SK-N-SH (cell line): ENCODE measurements at regions not wholly inside any gene's neighbourhood (a gene's known extent, or its start where the extent isn't known, plus 50 kb on each side); places are given as distances from the start of the nearest gene placed in this dataset.

Experiments
- CTCF ChIA-PET: fragments of 300-600, 350-600 bp; formaldehyde crosslinking; extraction: SDS; loops from one replicate; lab custom pipeline; 2021; lab: Yijun Ruan, JAX
- POLR2A ChIA-PET: fragments of 350-600 bp; sonication (Branson Sonifier 250); formaldehyde crosslinking; extraction: SDS; loops from one replicate; lab custom pipeline; 2020; ENCODE audit warnings: antibody characterized with exemption, inconsistent platforms; lab: Yijun Ruan, JAX
- DNase-seq: peaks from one replicate; pipeline ENCODE4 v3.0.0; 2012
- H2AFZ ChIP-seq: fragments of 200-600 bp; sonication (generic); 2 replicates; pipeline ENCODE4 v1.8.1; 2016; ENCODE audit warnings: antibody characterized with exemption, mild to moderate bottlenecking, low read depth
- H3F3A ChIP-seq: fragments of 200-600 bp; sonication (generic); replicated peaks from 2 replicates; pipeline ENCODE3; 2016; ENCODE audit warnings: antibody characterized with exemption, mild to moderate bottlenecking; ENCODE audit not compliant: insufficient read depth
- H3K27ac ChIP-seq, 2 experiments: fragments of 200-500 bp in 1 of 2; fragments of 200-600 bp in 1 of 2; sonication (Bioruptor generic) in 1 of 2; sonication (generic), shearing (Covaris generic) in 1 of 2; 2 replicates each; pipeline versions ENCODE4 v1.5.1 to v1.6.1; 2014 to 2016; ENCODE audit warnings: low read depth in 2 of 2, inconsistent platforms in 1 of 2, low read length in 1 of 2, mild to moderate bottlenecking in 1 of 2, mixed read lengths in 1 of 2
- H3K27me3 ChIP-seq: fragments of 200-600 bp; sonication (generic), shearing (Covaris generic); 2 replicates; pipeline ENCODE4 v1.6.1; 2016; ENCODE audit warnings: mixed run types; ENCODE audit not compliant: insufficient read depth
- H3K36me3 ChIP-seq, 2 experiments: fragments of 200-500 bp in 1 of 2; fragments of 200-600 bp in 1 of 2; sonication (Bioruptor generic) in 1 of 2; sonication (generic) in 1 of 2; replicated peaks in 1 of 2; 2 replicates each; pipeline versions ENCODE3 to v1.5.1; 2014 to 2016; ENCODE audit warnings: low read length in 1 of 2, mild to moderate bottlenecking in 1 of 2; ENCODE audit not compliant: insufficient read depth in 2 of 2, control insufficient read depth in 1 of 2
- H3K4me1 ChIP-seq, 2 experiments: fragments of 200-500 bp in 1 of 2; fragments of 200-600 bp in 1 of 2; sonication (Bioruptor generic) in 1 of 2; sonication (generic), shearing (Covaris generic) in 1 of 2; 2 replicates each; pipeline versions ENCODE4 v1.5.1 to v1.6.1; 2014 to 2016; ENCODE audit warnings: low read depth in 1 of 2, low read length in 1 of 2, mixed run types in 1 of 2; ENCODE audit not compliant: insufficient read depth in 2 of 2, control insufficient read depth in 1 of 2
- H3K4me2 ChIP-seq: fragments of 200-600 bp; sonication (generic), shearing (Covaris generic); 2 replicates; pipeline ENCODE4 v1.6.1; 2017; ENCODE audit warnings: mixed run types
- H3K4me3 ChIP-seq, 2 experiments: fragments of 200-500 bp in 1 of 2; fragments of 200-600 bp in 1 of 2; sonication (Bioruptor generic) in 1 of 2; sonication (generic), shearing (Covaris generic) in 1 of 2; 2 replicates each; pipeline versions ENCODE4 v1.5.1 to v1.8.1; 2014 to 2016; ENCODE audit warnings: low read depth in 2 of 2, inconsistent platforms in 1 of 2, low read length in 1 of 2, mild to moderate bottlenecking in 1 of 2, mixed read lengths in 1 of 2, moderate library complexity in 1 of 2
- H3K79me2 ChIP-seq: fragments of 200-600 bp; sonication (generic); 2 replicates; pipeline ENCODE4 v1.8.1; 2017; ENCODE audit warnings: mild to moderate bottlenecking; ENCODE audit not compliant: insufficient read depth
- H3K9ac ChIP-seq: fragments of 200-600 bp; sonication (generic); 2 replicates; pipeline ENCODE4 v1.6.1; 2017; ENCODE audit warnings: mixed run types
- H3K9me2 ChIP-seq: fragments of 200-600 bp; sonication (generic); 2 replicates; pipeline ENCODE4 v1.6.1; 2017; ENCODE audit warnings: mixed run types
- H3K9me3 ChIP-seq: fragments of 200-600 bp; sonication (generic); 2 replicates; pipeline ENCODE4 v1.6.1; 2017; ENCODE audit warnings: mixed run types, mild to moderate bottlenecking, moderate library complexity
- H4K20me1 ChIP-seq: fragments of 200-600 bp; sonication (generic); 2 replicates; pipeline ENCODE4 v1.6.1; 2017; ENCODE audit warnings: mild to moderate bottlenecking, mixed run types; ENCODE audit not compliant: insufficient read depth
- CHD2 ChIP-seq: fragments of 150-350 bp; IDR thresholded peaks from 2 replicates; pipeline ENCODE4 v1.6.1; 2018; ENCODE audit warnings: low read length; ENCODE audit not compliant: partially characterized antibody
- ELF1 ChIP-seq: IDR thresholded peaks from 2 replicates; pipeline ENCODE4 v1.4.0; 2012
- EP300 ChIP-seq, 2 experiments: IDR thresholded peaks; 2 replicates each; pipeline versions ENCODE4 v1.4.0 to v1.6.1; 2012; ENCODE audit warnings: borderline replicate concordance in 1 of 2, low read depth in 1 of 2, low read length in 1 of 2
- EZH2phosphoT487 ChIP-seq: fragments of 200-600 bp; sonication (generic); IDR thresholded peaks from 2 replicates; pipeline ENCODE4 v1.6.1; 2017; ENCODE audit warnings: low read depth, mixed run types, mild to moderate bottlenecking, antibody characterized with exemption, moderate library complexity, borderline replicate concordance
- FOSL2 ChIP-seq: IDR thresholded peaks from 2 replicates; pipeline ENCODE4 v1.4.0; 2012; ENCODE audit warnings: low read depth, mild to moderate bottlenecking, moderate library complexity, borderline replicate concordance
- FOXJ3 ChIP-seq: sonication (generic); formaldehyde crosslinking; IDR thresholded peaks from 2 replicates; pipeline ENCODE4 v1.5.1; 2020; ENCODE audit warnings: mild to moderate bottlenecking, missing genetic modification reagents
- JUND ChIP-seq: IDR thresholded peaks from 2 replicates; pipeline ENCODE4 v1.4.0; 2012
- POLR2AphosphoS5 ChIP-seq: IDR thresholded peaks from 2 replicates; pipeline ENCODE4 v1.6.1; 2012; ENCODE audit warnings: low read depth, low read length
- TCF12 ChIP-seq: IDR thresholded peaks from 2 replicates; pipeline ENCODE4 v1.4.0; 2012
- TEAD4 ChIP-seq: IDR thresholded peaks from 2 replicates; pipeline ENCODE4 v1.4.0; 2012; ENCODE audit warnings: mild to moderate bottlenecking, borderline replicate concordance; ENCODE audit not compliant: insufficient read depth
- WGBS: methylation state at CpG from one replicate; pipeline ENCODE4 v1.1.6; 2017; ENCODE audit warnings: low lambda C conversion rate; 5-methylcytosine and 5-hydroxymethylcytosine counted together
- TF ChIP-seq, protein P1 (sequence below): fragments of 150-350 bp; IDR thresholded peaks from 2 replicates; pipeline ENCODE4 v1.6.1; 2016; ENCODE audit warnings: mild to moderate bottlenecking, low read depth, low read length
- TF ChIP-seq, protein P2 (sequence below): IDR thresholded peaks from 2 replicates; pipeline ENCODE4; 2012
- TF ChIP-seq, protein P3 (sequence below): IDR thresholded peaks from 2 replicates; pipeline ENCODE4 v1.4.0; 2012; ENCODE audit warnings: low read depth
- TF ChIP-seq, protein P4 (sequence below): fragments of 200-600 bp; sonication (generic); IDR thresholded peaks from 2 replicates; pipeline ENCODE4 v1.6.1; 2017; ENCODE audit warnings: antibody characterized with exemption, mild to moderate bottlenecking, moderate library complexity

DNA sequence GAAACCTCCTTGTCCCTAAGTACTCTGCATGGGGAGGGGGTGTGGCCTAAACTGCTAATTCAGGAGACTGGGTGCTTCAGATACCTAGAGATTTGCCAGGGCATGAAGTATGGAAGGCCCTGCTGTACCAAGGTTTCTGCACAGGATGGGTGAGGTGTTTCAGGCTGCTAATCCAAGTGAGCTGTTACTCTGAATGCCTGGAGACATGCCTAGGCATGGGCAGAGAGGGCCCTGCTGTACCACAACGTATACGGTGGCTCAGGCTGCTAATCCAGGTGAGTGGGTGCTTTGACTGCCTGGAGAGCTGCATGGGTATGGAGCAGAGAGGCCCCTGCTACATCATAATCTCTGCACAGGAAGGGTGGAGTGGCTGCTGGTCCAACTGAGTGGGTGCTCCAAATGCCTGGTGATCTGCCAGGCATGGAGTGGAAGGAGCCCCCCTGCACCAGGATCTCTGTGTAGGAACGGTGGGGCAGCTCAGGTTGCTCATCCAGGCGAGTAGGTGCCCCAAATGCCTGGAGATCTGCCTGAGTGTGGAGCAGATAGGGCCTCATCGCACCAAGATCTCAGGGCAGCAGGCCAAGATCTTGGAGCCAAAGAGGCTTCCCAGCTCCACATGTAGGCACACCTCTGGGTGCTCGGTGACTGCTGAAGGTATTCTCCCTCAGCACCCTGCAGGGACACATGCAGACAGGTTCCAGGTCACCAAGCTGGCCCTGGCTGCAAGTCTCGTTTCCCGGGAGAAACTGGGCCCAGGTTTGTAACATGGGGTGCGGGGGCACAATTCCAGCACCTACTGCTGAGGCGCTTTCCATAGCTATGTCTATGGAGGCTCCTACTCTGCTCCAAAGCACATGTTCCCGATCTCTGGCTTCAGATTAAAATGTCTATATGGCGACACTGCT is 252.5 kb upstream of the PLXNA2 start:
- DNase-seq = no peak
- ChIA-PET POLR2A (no interaction called here), CTCF (interaction anchor here (0.9 to 1.7 kb wide), 4 partner anchors 9 to 752 kb away, joined by 3 to 4 read pairs (median 4); no protein-coding TSS in a partner anchor)
- no peak for TF ChIP-seq ELF1
- TF ChIP-seq JUND = no peak
- no peak for TF ChIP-seq TEAD4
- TF ChIP-seq FOSL2 = no peak
- TF ChIP-seq, protein P1, sequence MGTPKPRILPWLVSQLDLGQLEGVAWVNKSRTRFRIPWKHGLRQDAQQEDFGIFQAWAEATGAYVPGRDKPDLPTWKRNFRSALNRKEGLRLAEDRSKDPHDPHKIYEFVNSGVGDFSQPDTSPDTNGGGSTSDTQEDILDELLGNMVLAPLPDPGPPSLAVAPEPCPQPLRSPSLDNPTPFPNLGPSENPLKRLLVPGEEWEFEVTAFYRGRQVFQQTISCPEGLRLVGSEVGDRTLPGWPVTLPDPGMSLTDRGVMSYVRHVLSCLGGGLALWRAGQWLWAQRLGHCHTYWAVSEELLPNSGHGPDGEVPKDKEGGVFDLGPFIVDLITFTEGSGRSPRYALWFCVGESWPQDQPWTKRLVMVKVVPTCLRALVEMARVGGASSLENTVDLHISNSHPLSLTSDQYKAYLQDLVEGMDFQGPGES = no peak
- TF ChIP-seq, protein P2, sequence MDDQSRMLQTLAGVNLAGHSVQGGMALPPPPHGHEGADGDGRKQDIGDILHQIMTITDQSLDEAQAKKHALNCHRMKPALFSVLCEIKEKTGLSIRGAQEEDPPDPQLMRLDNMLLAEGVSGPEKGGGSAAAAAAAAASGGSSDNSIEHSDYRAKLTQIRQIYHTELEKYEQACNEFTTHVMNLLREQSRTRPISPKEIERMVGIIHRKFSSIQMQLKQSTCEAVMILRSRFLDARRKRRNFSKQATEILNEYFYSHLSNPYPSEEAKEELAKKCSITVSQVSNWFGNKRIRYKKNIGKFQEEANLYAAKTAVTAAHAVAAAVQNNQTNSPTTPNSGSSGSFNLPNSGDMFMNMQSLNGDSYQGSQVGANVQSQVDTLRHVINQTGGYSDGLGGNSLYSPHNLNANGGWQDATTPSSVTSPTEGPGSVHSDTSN = no peak
- no peak for TF ChIP-seq EZH2phosphoT487
- TF ChIP-seq, protein P3, sequence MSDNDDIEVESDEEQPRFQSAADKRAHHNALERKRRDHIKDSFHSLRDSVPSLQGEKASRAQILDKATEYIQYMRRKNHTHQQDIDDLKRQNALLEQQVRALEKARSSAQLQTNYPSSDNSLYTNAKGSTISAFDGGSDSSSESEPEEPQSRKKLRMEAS = no peak
- no peak for TF ChIP-seq FOXJ3
- no peak for TF ChIP-seq CHD2
- no peak for TF ChIP-seq EP300 (IDR thresholded peaks at IDR 0.05; ENCODE audit: borderline replicate concordance in 1 of 2, low read depth in 1 of 2, low read length in 1 of 2)
- TF ChIP-seq POLR2AphosphoS5 = no peak
- no peaks in the 10 kb centered on the region for H3K36me3 ChIP-seq
- H3K9me3 ChIP-seq = no peaks in the 10 kb centered on the region
- no peaks in the 10 kb centered on the region for H4K20me1 ChIP-seq
- 40% methylated on average over 5 of the region's 12 CpGs for WGBS
- no peak overlapping the region for H3K27ac ChIP-seq
- no peak overlapping the region for H2AFZ ChIP-seq
- no peaks in the 10 kb centered on the region for H3F3A ChIP-seq
- no peaks in the 10 kb centered on the region for H3K79me2 ChIP-seq
- H3K27me3 ChIP-seq = no peaks in the 10 kb centered on the region
- no peak overlapping the region for H3K4me2 ChIP-seq
- H3K4me1 ChIP-seq = peaks cover 0 to 23% of the 10 kb centered on the region in 2 experiments; a peak in 2 of 4 replicates
- H3K9me2 ChIP-seq = no peaks in the 10 kb centered on the region
- H3K9ac ChIP-seq = no peak overlapping the region
- H3K4me3 ChIP-seq = no peak overlapping the region

DNA sequence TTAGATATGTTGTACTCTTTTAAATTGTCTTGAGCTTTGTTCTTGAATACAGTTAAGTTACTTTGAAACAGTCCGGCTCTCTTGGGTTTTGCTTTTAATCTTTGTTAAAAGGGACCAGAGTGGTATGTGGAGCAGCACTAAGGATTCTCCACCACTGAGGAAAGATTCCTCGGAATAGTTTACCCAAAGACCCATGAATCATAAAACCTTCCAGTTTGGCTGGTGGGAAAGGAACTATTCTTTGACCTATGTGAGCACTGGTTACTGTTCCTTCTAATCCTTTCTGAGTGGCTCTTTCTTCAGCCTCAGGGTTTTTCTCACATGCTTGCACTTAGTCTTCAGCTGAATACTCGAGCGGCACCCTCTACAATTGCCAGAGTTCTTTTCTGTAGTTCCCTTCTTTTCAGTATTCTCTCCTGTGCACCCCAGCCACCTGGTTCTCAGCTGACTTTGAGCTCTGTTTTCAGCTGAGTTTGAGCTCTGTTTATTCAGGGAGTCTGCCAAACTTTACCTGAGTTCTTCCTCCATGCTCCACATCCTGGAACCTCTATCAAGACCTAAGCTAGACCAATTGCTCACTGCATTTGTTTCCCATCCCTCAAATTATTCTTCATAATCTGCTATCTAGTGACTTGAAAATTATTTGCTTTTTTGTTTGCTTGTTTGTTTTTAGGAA is 253.8 kb upstream of the PLXNA2 start:
- H3K4me2 ChIP-seq = no peak overlapping the region
- WGBS = 70% methylated on average over 4 of the region's 4 CpGs
- H2AFZ ChIP-seq = no peak overlapping the region
- peaks cover 0 to 23% of the 10 kb centered on the region in 2 experiments; a peak in 2 of 4 replicates for H3K4me1 ChIP-seq
- ChIA-PET CTCF (interaction anchor here (1.4 to 1.7 kb wide), 3 partner anchors 253 to 751 kb away, joined by 3 to 4 read pairs (median 4); no protein-coding TSS in a partner anchor), POLR2A (no interaction called here)
- no peaks in the 10 kb centered on the region for H3K27me3 ChIP-seq
- H3K79me2 ChIP-seq = no peaks in the 10 kb centered on the region
- TF ChIP-seq, protein P2 = no peak
- TF ChIP-seq, protein P4, sequence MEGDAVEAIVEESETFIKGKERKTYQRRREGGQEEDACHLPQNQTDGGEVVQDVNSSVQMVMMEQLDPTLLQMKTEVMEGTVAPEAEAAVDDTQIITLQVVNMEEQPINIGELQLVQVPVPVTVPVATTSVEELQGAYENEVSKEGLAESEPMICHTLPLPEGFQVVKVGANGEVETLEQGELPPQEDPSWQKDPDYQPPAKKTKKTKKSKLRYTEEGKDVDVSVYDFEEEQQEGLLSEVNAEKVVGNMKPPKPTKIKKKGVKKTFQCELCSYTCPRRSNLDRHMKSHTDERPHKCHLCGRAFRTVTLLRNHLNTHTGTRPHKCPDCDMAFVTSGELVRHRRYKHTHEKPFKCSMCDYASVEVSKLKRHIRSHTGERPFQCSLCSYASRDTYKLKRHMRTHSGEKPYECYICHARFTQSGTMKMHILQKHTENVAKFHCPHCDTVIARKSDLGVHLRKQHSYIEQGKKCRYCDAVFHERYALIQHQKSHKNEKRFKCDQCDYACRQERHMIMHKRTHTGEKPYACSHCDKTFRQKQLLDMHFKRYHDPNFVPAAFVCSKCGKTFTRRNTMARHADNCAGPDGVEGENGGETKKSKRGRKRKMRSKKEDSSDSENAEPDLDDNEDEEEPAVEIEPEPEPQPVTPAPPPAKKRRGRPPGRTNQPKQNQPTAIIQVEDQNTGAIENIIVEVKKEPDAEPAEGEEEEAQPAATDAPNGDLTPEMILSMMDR = no peak
- TF ChIP-seq TEAD4 (no peak), TCF12 (no peak)
- no peaks in the 10 kb centered on the region for H3K36me3 ChIP-seq
- peak overlapping the region in 1 of 2 experiments; percentile 16; a peak in 1 of 4 replicates for H3K27ac ChIP-seq
- no peaks in the 10 kb centered on the region for H3K9me2 ChIP-seq
- no peaks in the 10 kb centered on the region for H3F3A ChIP-seq
- no peak for DNase-seq
- no peaks in the 10 kb centered on the region for H3K9me3 ChIP-seq
- no peak overlapping the region for H3K4me3 ChIP-seq
- H4K20me1 ChIP-seq = no peaks in the 10 kb centered on the region
- H3K9ac ChIP-seq = no peak overlapping the region
